Astrocyte (in vitro differentiated cells and primary cell): ENCODE measurements at regions not wholly inside any gene's neighbourhood (a gene's known extent, or its start where the extent isn't known, plus 50 kb on each side); places are given as distances from the start of the nearest gene placed in this dataset.

Experiments used
- EZH2 ChIP-seq: IDR thresholded peaks from 2 replicates; pipeline ENCODE4 v1.6.1; 2012; ENCODE audit warnings: mild to moderate bottlenecking, low read length, inconsistent platforms; ENCODE audit not compliant: insufficient read depth
- TF ChIP-seq, protein P1 (sequence below): IDR thresholded peaks from 2 replicates; pipeline ENCODE4 v1.5.1; 2011; ENCODE audit warnings: low read depth, mild to moderate bottlenecking, inconsistent platforms, low read length, moderate library complexity; ENCODE audit not compliant: insufficient read depth

- TF ChIP-seq EZH2 = no peak
- TF ChIP-seq, protein P1, sequence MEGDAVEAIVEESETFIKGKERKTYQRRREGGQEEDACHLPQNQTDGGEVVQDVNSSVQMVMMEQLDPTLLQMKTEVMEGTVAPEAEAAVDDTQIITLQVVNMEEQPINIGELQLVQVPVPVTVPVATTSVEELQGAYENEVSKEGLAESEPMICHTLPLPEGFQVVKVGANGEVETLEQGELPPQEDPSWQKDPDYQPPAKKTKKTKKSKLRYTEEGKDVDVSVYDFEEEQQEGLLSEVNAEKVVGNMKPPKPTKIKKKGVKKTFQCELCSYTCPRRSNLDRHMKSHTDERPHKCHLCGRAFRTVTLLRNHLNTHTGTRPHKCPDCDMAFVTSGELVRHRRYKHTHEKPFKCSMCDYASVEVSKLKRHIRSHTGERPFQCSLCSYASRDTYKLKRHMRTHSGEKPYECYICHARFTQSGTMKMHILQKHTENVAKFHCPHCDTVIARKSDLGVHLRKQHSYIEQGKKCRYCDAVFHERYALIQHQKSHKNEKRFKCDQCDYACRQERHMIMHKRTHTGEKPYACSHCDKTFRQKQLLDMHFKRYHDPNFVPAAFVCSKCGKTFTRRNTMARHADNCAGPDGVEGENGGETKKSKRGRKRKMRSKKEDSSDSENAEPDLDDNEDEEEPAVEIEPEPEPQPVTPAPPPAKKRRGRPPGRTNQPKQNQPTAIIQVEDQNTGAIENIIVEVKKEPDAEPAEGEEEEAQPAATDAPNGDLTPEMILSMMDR = no peak
Measured at GRCh38 chr4:186820391-186820891, 96.8 kb upstream of the FAT1 start.
